GM18867 (cell line): ENCODE measurements at regions not wholly inside any gene's neighbourhood (a gene's known extent, or its start where the extent isn't known, plus 50 kb on each side); places are given as distances from the start of the nearest gene placed in this dataset.
"Not testable (repeated sequence)": the region's sequence is repeated elsewhere in the genome, so short reads cannot be mapped to it uniquely, and the experiment has no call there.

Experiments used
- ATAC-seq: cut with Tn5 transposase; IDR thresholded peaks from one replicate; pipeline ENCODE4 v1.9.1; 2021; ENCODE audit warnings: mild to moderate bottlenecking, moderate library complexity; ENCODE audit not compliant: unreplicated experiment

DNA sequence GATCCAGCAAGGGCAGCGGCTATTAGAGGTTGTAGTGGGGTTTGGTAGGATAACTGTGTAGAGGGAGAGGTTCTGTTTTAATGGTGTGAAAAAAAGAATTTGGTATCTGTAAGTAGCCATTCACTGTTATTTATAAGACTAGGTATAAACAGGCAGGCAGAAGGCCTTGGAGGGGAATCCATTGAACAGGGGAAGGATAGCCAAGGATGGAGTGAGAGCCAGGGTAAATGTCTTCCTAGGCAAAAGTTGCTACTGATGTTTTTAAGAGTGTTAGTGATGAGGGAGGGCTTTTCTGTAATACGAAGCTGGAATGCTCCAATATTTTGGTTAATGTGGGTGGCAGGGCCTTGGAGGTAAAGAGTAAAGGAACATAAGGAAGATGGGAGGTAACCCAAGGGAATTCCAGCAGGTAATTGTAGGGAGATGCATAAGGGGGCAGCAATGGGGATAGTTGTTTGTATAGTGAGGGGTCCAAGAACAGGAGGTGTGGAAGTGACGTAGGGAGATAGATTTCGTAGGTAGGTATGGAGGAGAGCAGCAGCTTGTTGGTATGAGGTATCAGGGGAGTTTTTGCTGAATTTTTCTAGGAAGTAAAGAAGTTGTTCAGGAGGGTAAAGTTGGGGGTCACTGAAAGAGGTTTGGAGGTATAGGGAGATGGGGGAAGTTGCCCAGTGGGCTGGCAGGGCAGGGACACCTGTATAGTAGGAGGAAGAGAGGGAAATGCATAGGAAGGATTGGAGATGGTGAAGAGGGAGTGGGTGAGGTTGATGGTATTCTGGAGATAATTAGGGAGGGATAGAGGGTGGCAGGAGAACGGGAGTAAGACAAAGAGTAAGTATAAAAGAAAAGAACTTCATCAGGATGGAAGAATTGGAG lies 752.4 kb upstream of the ADGRB3 start:
- no peak for ATAC-seq

DNA sequence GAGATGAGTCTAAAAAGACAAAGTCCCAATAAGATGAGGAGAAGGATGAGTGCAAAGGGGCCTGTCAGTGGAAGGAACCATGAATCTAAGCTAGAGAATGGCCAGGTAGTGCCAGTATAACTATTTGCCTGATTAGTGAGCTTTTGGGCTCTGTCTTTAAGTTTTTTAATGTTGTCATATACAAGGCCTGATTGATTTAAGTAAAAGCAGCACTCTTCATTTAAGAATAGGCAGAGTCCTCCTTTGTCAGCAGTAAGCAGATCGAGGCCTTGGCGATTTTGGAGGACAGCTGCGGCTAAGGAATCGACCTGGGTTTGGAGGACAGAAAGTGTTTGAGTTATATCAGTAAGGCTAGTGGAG lies 753.4 kb upstream of the ADGRB3 start:
- ATAC-seq = no peak

DNA sequence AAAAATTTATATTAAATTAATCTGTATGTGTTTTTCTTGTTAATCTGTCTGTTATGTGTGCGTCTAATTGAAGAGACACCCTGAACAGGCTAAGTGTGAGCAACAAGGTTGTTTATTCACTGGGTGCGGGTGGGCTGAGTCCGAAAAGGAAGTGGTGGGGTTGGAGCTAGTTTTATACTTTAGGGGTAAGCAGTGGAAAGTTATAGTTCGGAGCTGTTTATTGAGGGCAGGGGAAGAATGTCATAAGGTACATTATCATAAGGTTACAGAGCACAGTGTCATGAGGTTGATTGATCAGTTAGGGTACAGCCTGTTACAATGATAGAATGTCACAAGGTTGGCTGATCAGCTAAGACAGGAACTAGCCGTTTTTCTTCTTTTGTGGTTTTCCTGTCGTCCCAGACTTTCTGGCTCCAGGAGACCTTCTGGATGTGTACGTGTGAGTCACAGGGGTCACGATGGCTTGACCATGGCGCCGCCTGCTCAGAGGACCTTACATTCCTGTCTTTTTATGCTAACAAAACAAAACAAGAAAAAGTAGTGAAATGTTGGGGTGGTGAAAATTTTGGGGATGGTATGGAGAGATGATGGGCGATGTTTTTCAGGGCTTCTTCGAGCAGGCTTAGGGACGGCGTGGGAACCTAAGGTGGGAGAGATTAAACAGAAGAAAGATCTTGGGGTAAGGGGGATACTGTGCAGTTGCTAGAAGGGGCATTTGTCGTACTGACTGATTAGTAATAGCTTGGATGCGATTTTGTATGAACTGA lies 754.0 kb upstream of the ADGRB3 start:
- no peak for ATAC-seq

DNA sequence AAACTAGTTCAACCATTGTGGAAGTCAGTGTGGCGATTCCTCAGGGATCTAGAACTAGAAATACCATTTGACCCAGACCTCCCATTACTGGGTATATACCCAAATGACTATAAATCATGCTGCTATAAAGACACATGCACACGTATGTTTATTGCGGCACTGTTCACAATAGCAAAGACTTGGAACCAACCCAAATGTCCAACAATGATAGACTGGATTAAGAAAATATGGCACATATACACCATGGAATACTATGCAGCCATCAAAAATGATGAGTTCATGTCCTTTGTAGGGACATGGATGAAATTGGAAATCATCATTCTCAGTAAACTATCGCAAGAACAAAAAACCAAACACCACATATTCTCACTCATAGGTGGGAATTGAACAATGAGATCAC lies 754.7 kb upstream of the ADGRB3 start:
- ATAC-seq = not testable (repeated sequence)

DNA sequence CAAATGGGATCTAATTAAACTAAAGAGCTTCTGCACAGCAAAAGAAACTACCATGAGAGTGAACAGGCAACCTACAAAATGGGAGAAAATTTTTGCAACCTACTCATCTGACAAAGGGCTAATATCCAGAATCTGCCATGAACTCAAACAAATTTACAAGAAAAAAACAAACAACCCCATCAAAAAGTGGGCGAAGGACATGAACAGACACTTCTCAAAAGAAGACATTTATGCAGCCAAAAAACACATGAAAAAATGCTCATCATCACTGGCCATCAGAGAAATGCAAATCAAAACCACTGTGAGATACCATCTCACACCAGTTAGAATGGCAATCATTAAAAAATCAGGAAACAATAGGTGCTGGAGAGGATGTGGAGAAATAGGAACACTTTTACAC lies 755.2 kb upstream of the ADGRB3 start:
- ATAC-seq = not testable (repeated sequence)

DNA sequence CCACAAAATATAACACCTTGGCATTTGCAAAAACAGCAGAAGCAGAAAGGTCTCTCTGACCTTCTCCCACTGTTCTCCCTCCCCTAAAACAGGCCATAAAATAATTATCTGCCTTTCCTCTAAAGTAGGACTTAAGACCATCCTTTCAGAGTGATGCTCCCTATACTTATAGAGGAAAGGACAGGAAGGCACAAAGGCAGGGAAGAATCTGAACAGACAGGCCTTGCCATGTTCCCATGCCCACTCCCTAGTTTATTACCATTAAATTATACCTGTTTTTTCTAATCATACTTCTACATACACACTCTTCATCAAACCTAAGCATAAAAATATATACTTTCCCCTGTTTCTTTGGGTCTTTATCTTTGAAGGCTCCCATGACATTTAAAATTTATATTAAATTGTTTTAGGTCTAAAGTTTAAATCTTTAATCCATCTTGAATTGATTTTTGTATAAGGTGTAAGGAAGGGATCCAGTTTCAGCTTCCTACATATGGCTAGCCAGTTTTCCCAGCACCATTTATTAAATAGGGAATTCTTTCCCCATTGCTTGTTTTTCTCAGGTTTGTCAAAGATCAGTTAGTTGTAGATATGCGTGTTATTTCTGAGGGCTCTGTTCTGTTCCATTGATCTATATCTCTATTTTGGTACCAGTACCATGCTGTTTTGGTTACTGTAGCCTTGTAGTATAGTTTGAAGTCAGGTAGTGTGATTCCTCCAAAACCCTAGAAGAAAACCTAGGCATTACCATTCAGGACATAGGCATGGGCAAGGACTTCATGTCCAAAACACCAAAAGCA lies 755.8 kb upstream of the ADGRB3 start:
- ATAC-seq = not testable (repeated sequence)

DNA sequence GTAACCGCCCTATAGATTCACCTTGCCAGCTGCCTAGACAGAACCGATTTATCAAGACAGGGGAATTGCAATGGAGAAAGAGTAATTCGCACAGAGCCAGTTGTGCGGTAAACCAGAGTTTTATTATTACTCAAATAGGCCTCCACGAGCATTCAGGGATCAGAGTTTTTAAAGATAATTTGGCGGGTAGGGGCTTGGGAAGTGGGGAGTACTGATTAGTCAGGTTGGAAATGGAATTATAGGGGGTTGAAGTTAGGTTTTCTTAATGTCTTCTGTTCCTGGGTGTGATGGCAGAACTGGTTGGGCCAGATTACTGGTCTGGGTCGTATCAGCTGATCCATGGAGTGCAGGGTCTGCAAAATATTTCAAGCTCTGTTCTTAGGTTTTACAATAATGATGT lies 756.9 kb upstream of the ADGRB3 start:
- not testable (repeated sequence) for ATAC-seq

DNA sequence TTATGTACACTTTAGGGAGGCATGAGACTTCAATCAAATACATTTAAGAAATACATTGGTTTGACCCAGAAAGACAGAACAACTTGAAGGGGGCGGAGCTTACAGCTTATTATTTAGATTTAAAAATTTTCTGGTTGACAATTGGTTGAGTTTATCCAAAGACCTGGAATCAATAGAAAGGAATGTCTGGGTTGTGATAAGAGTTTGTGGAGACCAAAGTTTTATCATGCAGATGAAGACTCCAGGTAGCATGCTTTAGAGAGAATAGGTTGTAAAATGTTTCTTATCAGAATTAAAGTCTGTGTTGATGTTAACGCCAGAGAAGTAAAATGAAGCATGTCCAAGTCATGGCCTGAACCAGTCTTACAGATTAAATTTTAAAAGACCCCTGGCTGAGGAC lies 757.8 kb upstream of the ADGRB3 start:
- ATAC-seq = no peak

DNA sequence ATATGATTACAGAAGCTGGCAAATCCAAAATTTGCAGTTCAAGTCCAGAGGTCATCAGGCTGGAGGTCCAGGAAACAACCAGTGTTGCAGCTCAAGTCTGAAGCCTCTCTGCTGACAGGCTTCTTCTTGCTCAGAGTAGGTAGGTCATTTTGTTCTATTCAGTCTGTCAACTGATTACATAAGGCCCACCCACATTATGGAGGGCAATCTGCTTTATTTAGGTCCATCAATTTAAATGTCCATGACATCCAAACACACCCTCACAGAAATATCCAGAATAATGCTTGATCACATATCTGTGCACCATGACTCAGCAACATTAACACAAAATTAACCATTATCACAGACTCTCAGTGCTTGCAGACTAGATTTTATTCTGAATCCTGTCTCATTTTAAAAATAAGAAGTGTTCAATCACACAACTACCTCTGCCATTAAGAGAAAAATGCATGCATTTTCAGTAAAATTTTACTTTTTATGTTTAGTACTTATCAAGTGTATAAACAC lies 759.2 kb upstream of the ADGRB3 start:
- ATAC-seq = no peak

DNA sequence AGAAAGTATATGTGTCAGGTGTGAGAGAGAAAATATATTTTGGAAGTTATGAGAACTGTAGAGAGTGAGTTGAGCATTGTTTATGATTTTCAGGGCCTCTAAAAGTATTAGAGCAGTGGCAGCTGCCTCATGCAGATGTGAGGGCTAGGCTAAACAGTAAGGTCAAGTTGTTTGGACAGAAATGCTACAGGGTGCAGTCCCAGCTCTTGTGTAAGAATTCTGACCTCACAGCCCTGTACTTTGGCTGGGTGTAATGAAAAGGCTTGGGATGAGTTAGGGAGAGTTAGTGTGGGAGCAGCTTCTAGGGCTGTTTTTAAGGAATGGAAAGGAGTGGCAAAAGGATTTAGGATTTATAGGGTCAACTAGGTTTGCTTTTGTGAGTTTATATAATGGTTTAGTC lies 764.8 kb upstream of the ADGRB3 start:
- ATAC-seq = no peak

DNA sequence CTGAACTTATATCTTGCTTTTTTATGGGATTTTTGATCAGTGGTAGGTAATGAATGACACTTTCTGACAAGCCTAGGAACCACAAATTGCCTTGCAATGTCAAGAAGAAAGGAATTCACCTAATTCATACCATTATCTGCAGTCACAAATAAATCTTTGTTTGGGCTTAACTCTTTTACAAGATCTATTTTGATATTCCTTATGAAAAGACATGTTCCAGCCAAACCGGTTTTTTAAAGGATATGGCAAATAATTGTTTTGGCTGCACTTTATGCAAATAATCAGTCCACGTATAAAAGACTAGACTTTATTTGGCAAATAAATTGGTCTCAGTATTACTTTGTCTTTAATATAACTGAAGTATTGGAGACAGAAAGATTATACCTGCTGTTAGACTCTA lies 771.7 kb upstream of the ADGRB3 start:
- no peak for ATAC-seq

DNA sequence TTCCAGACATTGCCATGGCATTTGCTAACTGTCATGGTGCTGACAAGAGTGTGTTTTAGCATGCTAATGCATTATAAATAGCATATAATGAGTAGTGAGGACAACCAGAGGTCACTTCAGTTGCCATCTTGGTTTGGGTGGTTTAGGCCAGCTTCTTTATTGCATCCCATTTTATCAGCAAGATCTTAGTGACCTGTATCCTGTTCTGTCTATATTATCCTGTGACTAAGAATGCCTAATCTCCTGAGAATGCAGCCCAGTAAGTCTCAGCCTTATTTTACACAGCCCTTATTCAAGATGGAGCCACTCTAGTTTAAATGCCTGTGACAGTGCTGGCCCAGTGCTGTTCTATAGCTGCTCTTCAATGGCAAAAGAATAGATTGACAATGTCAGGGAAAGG lies 781.0 kb upstream of the ADGRB3 start:
- no peak for ATAC-seq

DNA sequence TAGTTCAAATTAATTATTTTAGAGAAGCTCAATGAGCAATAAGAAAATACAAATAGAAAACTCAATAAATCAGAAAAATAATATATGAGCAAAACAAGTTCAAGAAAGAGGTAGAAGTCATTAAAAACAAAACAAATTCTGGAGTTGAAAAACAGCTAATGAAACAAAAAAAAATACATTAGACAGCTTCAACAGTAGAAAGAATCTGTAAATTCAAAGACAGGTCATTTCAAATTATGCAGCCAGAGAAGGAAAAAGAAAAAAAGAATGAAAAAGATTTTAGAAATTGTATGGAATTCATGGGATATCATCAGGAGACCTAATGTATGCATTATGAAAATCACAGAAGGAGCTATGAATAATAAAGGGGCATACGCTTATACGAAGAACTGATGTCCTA lies 795.3 kb upstream of the ADGRB3 start:
- no peak for ATAC-seq

DNA sequence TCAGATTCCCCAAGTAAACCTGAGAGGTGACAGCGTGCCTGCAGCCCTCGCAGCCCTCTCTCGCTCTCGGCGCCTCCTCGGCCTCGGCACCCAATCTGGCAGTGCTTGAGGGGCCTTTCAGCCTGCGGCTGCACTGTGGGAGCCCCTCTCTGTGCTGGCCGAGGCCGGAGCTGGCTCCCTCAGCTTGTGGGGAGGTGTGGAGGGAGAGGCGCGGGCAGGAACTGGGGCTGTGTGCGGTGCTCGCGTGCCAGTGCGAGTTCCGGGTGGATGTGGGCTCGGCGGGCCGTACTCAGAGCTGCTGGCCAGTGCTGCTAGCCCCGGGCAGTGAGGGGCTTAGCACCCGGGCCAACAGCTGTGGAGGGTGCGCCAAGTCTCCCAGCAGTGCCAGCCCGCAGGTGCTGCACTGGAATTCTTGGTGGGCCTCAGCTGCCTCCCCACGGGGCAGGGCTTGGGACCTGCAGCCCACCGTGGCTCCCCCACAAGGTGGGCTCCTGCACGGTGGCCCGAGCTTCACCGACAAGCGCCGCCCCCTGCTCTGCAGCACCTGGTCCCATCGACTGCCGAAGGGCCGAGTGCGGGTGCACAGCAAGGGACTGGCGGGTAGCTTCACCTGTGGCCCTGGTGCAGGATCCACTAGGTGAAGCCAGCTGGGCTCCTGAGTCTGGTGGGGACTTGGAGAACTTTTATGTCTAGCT lies 809.7 kb upstream of the ADGRB3 start:
- ATAC-seq = no peak

DNA sequence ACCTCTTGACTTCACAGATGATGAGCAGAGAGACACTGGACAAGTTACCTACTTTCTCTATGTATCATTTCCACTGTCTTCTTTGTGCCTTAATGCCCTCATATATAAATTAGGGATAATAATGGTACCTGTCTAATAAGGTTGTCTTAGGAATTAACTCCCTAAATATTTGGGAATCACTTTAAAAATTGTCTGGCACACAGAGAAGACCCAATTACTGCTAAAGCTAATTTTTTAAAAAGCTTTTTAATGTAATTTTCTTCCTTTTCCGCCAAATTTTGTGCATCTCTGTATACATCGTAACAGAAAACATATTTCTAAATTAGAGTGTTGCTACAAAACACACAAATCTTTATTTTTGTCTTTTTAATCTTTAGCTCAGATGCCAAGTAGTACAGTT lies 816.8 kb upstream of the ADGRB3 start:
- no peak for ATAC-seq

DNA sequence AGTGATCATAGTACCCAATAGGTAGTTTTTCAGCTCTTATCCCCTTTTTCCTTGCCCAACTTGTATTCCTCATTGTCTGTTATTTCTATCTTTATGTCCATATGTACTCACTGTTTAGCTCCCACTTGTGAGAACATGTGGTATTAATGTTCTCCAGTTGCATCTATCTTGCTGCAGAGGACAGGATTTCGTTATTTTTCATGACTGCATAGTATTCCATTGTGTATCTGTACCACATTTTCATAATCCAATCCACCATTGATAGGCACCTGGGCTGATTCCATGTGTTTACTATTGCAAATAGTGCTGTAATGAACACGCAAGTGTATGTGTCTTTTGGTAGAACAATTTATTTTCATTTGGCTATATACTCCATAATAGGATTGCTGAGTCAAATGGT lies 819.5 kb upstream of the ADGRB3 start:
- no peak for ATAC-seq

DNA sequence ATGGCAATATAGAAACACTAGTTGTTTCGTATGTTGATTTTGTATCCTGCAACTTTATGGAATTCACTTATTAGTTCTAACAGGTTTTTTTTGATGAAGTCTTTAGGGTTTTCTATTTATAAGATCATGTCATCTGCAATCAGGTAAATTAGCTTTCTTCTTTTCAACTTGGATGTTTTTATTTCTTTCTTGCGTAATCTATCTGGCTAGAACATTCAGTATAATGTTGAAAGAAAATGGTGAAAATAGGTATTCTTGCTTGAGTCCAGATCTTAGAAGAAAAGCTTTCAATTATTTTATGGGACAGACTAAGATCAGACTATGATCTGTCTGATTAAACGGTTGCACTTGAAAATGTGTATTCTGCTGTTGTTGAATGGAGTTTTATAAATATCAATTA lies 820.8 kb upstream of the ADGRB3 start:
- ATAC-seq = no peak

DNA sequence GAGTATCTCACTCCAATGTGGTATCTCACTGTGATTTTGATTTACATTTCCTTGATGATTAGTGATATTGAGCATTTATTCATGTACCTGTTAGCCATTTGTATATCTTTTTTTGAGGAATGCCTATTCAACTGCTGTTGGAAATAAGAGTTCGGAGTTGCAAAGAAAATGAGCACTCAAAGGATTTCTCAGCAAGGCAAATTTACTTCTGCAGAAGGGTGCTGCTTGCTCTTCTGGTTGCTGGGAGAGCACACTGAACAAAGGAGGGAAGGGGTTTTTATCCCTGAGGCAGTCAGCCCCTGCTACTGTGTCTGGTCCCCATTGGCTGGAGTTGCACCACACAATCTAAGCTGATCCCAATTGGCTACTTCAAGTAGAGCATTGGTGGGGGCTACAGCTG lies 822.4 kb upstream of the ADGRB3 start:
- ATAC-seq = no peak

DNA sequence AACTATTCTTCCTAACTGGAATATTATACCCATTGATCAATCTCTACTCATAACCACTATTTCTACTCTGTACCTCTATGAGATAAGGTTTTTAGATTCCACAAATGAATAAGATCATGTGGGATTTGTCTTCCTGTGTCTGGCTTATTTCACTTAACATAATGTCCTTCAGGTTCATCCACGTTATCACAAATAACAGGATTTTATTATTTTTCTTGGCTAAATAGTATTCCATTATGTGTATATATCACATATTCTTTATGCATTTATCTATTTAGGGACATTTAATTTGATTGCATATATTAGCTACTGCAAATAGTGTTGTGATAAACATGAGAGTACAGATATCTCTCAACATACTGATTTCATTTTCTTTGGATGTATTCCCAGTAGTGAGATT lies 823.0 kb upstream of the ADGRB3 start:
- no peak for ATAC-seq

DNA sequence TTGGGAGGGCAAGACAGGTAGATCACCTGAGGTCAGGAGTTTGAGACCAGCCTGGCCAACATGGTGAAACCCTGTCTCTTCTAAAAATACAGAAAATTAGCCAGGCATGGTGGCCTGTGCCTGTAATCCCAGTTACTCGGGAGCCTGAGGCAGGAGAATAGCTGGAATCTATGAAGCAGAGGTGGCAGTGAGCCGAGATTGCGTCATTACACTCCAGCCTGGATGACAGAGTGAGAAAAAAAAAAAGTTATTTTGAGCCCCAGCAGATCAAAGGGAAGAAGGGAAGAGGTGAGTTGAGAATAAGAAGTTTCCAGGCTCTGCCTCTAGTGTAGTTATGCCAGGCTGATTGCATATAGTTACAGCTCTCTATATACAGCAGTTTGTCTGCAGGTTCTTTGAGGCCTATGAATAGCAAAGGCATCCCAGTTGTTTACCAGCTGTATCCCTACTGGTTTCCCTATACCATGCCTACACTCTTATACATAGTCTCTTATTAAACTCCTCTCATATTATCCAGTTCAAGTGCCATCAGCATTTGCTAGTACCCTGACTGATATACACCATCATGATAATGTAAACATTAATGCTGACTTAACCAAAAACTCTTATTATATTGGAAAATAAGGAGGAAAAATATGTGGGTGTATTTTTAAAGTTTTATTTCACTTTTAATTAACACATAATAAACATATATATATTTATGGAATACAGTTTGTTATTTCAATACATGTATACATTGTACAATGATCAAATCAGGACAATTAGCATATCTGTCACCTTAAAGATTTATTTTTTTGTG lies 823.6 kb upstream of the ADGRB3 start:
- no peak for ATAC-seq
